Activated CD4-positive, alpha-beta T cell treated with anti-CD3 and anti-CD28 coated beads, Interleukin-2, amount 10 ng/mL, durations not matched to agents 7 days and 5 days (primary cell): ENCODE measurements at regions not wholly inside any gene's neighbourhood (a gene's known extent, or its start where the extent isn't known, plus 50 kb on each side); places are given as distances from the start of the nearest gene placed in this dataset.

Source experiments
- CTCF ChIA-PET: fragments of 350-600 bp; sonication (Branson Sonifier 250); formaldehyde crosslinking; loops from one replicate; lab custom pipeline; 2021; ENCODE audit warnings: antibody characterized with exemption; lab: Charles Lee
- POLR2A ChIA-PET: fragments of 350-600 bp; sonication (Branson Sonifier 250); formaldehyde crosslinking; loops from one replicate; lab custom pipeline; 2021; ENCODE audit warnings: antibody characterized with exemption; lab: Charles Lee
- DNase-seq: peaks from one replicate; pipeline ENCODE4 v3.0.0-alpha.2; 2020
- H3K27ac Mint-ChIP-seq: one replicate; pipeline ENCODE4 v1.8.0; 2021; ENCODE audit warnings: mild to moderate bottlenecking, moderate library complexity, mixed read lengths
- H3K27me3 Mint-ChIP-seq: one replicate; pipeline ENCODE4 v1.8.0; 2021; ENCODE audit warnings: mixed read lengths
- H3K36me3 Mint-ChIP-seq: one replicate; pipeline ENCODE4 v1.8.0; 2021; ENCODE audit warnings: low read depth, mixed read lengths
- H3K4me1 Mint-ChIP-seq: one replicate; pipeline ENCODE4 v1.8.0; 2021; ENCODE audit warnings: mixed read lengths
- H3K4me3 Mint-ChIP-seq: one replicate; pipeline ENCODE4 v1.8.0; 2021; ENCODE audit warnings: mild to moderate bottlenecking, moderate library complexity, mixed read lengths
- H3K9me3 Mint-ChIP-seq: one replicate; pipeline ENCODE4 v1.8.0; 2021; ENCODE audit warnings: mixed read lengths

DNA sequence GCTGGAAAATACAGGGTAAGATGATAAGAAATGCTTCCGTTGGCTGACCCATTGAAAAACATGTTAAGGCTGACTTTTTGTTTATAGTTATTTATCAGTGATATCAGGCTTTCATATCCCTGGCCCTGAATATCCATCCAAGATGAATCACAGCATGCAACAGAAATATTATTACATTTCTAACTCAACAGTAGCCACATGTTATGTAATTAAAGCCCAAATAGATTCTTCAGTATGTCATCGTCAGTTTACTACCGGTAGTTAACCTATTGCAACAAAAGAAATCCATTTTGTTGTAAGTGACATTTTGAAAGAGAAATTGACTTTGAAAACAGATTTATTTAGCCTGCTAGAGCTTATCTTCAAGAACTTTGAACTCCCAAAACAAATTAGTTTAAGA lies 354.1 kb upstream of the CELF2 start:
- H3K4me3 Mint-ChIP-seq = no peak overlapping the region
- peaks cover 10% of the 10 kb centered on the region for H3K27me3 Mint-ChIP-seq
- DNase-seq = no peak
- H3K36me3 Mint-ChIP-seq = no peaks in the 10 kb centered on the region
- ChIA-PET POLR2A (no interaction called here), CTCF (no interaction called here)
- H3K9me3 Mint-ChIP-seq = no peaks in the 10 kb centered on the region
- no peak overlapping the region for H3K27ac Mint-ChIP-seq
- H3K4me1 Mint-ChIP-seq = no peaks in the 10 kb centered on the region

DNA sequence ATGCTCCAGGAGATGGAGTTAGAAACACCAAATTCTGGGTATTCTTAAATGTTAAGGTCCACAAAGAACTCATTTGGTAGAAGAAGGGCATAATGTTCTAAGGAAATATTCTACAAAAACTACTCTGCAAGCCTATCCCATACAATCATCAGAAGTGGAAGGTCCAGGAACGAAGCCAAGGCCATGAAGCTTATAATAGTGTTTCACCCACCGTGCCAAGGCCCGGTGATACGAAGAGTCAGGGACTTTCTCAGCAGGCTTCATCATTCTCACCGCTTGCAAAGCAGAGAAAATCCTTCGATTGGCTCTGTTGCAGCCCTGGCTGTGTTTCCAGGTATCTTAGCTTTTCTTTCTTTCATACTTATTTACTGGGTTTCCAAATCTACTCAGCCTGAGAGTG lies 351.9 kb upstream of the CELF2 start:
- ChIA-PET CTCF (no interaction called here), POLR2A (no interaction called here)
- Mint-ChIP-seq H3K4me3 (no peak overlapping the region), H3K9me3 (no peaks in the 10 kb centered on the region), H3K4me1 (no peaks in the 10 kb centered on the region), H3K27me3 (peaks cover 9% of the 10 kb centered on the region), H3K36me3 (no peaks in the 10 kb centered on the region), H3K27ac (no peak overlapping the region)
- no peak for DNase-seq

DNA sequence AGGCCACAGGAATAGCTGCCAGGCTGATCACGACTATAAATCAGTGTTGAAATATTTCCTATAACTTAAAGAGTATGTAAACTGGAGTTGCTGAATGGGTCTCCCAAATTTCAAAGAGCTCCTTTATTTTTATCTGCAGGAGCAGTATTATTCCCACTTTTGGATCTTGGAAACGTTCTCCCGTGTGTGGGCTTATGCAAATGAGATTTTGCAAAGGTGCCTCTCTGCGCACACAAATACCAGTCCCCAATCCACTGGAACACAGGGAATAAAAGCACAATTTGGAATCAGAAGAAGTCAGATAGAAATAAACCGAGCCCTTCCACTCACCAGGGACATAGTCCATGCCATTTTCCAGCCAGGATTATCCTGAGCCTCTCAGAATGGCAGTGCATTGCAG lies 350.2 kb upstream of the CELF2 start:
- Mint-ChIP-seq H3K9me3 (no peaks in the 10 kb centered on the region), H3K36me3 (no peaks in the 10 kb centered on the region), H3K27me3 (peaks cover 6% of the 10 kb centered on the region), H3K27ac (no peak overlapping the region), H3K4me1 (no peaks in the 10 kb centered on the region), H3K4me3 (no peak overlapping the region)
- ChIA-PET POLR2A (no interaction called here), CTCF (no interaction called here)
- DNase-seq = no peak

DNA sequence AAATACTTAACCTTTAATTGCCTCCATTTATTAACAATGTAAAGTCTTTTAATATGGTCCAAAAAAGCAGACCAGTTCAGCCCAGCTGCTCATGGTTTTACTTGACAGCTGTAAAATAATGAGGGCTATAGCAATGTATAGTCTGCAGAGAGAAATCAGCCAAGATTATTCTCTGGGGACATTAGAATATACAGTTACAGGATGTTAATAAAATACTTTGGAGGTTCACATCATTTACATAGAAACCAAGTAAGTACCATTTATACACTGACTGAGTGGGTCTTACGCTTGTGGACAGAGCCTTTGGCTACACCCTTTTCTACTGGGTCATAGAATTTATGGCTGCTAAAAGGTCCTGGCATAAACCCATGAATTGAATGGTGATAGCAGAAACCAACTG lies 340.7 kb upstream of the CELF2 start:
- no peak for DNase-seq
- H3K27ac Mint-ChIP-seq = no peak overlapping the region
- no peaks in the 10 kb centered on the region for H3K4me1 Mint-ChIP-seq
- CTCF ChIA-PET = no interaction called here
- no peaks in the 10 kb centered on the region for H3K9me3 Mint-ChIP-seq
- H3K4me3 Mint-ChIP-seq = no peak overlapping the region
- POLR2A ChIA-PET = interaction anchor here (0.6 kb wide), 1 partner anchor 340 kb away, joined by 4 read pairs; no protein-coding TSS in a partner anchor
- no peaks in the 10 kb centered on the region for H3K36me3 Mint-ChIP-seq
- peaks cover 8% of the 10 kb centered on the region for H3K27me3 Mint-ChIP-seq

DNA sequence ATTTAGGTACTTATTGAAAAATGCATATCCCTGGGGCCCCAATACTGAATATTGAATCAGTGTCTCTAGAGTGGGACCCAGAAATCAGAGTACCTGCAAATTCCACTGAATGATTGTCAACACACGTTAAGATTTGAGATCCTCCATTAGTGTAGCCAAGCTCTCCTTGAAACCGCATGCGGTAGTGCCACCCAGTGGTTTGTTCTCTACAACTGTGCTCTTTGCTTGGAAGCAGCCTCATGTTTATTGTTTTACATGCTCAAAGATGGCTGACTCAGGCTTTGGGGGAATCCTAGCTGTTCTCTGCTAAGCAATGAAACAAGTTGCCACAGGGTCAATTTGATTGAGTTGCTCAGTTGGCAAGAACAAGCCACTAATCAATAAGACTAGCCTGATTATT lies 340.2 kb upstream of the CELF2 start:
- H3K9me3 Mint-ChIP-seq = no peaks in the 10 kb centered on the region
- POLR2A ChIA-PET = no interaction called here
- peaks cover 8% of the 10 kb centered on the region for H3K27me3 Mint-ChIP-seq
- no peak overlapping the region for H3K4me3 Mint-ChIP-seq
- H3K36me3 Mint-ChIP-seq = no peaks in the 10 kb centered on the region
- no peaks in the 10 kb centered on the region for H3K4me1 Mint-ChIP-seq
- no peak overlapping the region for H3K27ac Mint-ChIP-seq
- CTCF ChIA-PET = no interaction called here
- peak; percentile 53 for DNase-seq

DNA sequence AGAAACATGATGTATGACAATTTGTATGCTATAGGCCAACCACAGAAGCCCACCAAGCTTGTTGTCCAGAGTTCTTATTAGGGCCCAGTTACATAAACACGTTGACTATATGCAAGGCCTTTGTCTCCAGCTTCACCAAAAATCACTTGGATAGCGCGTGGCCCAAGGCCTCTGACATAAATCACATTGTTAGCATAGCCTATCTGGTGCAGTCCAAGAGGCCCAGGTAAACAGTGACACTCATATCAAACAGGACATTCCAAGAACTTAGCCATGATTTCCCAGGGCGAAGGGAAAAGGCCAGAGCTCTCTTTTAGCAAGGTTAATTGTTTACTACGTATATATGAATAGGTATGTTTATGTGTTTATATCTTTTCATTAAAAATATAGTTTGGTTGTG lies 337.2 kb upstream of the CELF2 start:
- ChIA-PET CTCF (no interaction called here), POLR2A (no interaction called here)
- no peak for DNase-seq
- H3K36me3 Mint-ChIP-seq = no peaks in the 10 kb centered on the region
- H3K27me3 Mint-ChIP-seq = peaks cover 5% of the 10 kb centered on the region
- H3K4me3 Mint-ChIP-seq = no peak overlapping the region
- no peaks in the 10 kb centered on the region for H3K9me3 Mint-ChIP-seq
- H3K4me1 Mint-ChIP-seq = no peaks in the 10 kb centered on the region
- H3K27ac Mint-ChIP-seq = no peak overlapping the region

DNA sequence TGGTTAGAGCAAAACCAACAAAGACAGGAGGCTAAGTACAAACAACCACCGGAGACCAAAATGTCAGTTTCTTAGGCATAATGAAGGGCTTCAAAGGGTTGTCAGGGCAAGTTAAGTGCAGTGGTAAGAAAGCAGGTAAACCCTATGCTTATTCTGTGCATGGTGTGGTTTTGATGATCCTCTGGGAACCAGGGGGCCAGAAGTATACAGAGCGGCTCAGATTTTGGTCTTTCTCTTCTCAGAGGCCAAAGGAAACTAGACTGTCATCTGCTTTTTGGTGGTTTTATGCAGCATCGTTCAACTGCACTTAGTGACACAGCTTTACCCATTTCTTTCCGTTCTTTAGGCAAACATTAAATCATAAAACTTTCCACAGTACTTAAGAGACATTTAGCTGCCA lies 332.7 kb upstream of the CELF2 start:
- no peaks in the 10 kb centered on the region for H3K4me1 Mint-ChIP-seq
- CTCF ChIA-PET = no interaction called here
- no peaks in the 10 kb centered on the region for H3K36me3 Mint-ChIP-seq

DNA sequence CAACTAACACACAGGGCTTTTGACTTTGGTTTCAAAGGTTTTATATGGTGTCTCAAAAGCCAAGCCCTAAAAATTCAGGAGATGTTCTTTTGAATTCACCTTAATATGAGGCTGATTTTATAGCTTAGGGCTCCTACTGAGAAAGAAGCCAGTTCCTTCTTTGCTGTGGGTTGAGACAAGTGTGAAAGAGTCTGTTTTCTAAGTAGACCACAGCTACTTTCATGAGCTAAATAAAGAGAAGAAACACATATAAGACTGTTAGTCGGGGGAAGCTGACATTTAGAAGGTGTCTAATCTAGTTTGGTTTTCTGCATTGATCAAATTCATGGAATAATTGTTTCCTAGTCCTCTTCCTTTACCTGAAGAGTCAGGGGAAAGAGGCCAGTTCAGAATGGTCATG lies 332.1 kb upstream of the CELF2 start:
- POLR2A ChIA-PET = no interaction called here
- DNase-seq = no peak
- CTCF ChIA-PET = no interaction called here

More for the DNA sequence above, 332.7 kb upstream of the CELF2 start:
- no peak for DNase-seq
- POLR2A ChIA-PET = no interaction called here
- Mint-ChIP-seq H3K4me3 (no peak overlapping the region), H3K27ac (no peak overlapping the region), H3K27me3 (peaks cover 3% of the 10 kb centered on the region), H3K9me3 (peaks cover 2% of the 10 kb centered on the region)

DNA sequence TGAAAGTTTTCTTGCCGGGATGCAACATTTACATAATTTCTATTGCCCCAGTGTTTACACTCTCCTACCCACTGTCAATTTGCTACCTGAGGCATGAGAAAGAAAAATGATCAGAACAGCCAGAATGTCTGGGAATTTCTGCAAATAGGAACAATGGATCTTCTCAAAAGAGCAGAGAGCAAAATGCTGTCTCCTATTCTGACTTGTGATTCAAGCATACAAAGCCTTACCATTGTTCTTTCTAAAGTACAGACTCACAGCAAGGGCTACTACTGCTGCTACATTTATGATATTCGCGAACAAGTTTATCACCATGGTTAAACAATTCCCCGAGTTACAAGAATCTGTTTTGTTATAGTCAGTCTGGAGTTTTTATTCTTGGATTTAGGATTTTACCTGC lies 329.9 kb upstream of the CELF2 start:
- no peak for DNase-seq
- Mint-ChIP-seq H3K4me1 (no peaks in the 10 kb centered on the region), H3K27ac (no peak overlapping the region), H3K4me3 (no peak overlapping the region), H3K36me3 (no peaks in the 10 kb centered on the region), H3K27me3 (peaks cover 3% of the 10 kb centered on the region), H3K9me3 (peaks cover 2% of the 10 kb centered on the region)
- POLR2A ChIA-PET = no interaction called here
- CTCF ChIA-PET = no interaction called here

More for the DNA sequence above, 332.1 kb upstream of the CELF2 start:
- H3K27ac Mint-ChIP-seq = no peak overlapping the region
- no peaks in the 10 kb centered on the region for H3K36me3 Mint-ChIP-seq
- H3K4me1 Mint-ChIP-seq = no peaks in the 10 kb centered on the region
- H3K4me3 Mint-ChIP-seq = no peak overlapping the region
- peaks cover 2% of the 10 kb centered on the region for H3K9me3 Mint-ChIP-seq
- H3K27me3 Mint-ChIP-seq = peaks cover 3% of the 10 kb centered on the region

DNA sequence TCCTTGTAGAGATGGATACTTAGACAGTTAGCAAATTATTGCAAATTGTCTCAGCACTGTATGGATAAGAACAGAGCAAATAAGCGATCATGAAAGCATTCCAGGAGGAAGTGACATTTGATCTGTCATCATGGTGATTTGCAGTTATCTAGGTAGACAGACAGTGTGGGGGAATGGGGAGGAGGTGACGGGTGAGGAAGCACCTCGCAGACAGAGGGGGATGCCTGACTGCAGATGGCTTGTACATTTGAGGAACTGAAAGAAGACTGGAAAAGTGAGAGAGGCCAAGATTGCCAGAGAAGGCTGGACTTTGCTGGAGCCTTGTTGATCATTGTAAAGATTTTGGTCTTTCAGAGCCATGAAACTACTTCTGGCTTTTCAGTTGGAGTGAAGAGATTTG lies 318.2 kb upstream of the CELF2 start:
- ChIA-PET POLR2A (no interaction called here), CTCF (no interaction called here)
- peaks cover 7% of the 10 kb centered on the region for H3K9me3 Mint-ChIP-seq
- H3K36me3 Mint-ChIP-seq = no peaks in the 10 kb centered on the region
- DNase-seq = no peak
- no peak overlapping the region for H3K27ac Mint-ChIP-seq
- no peaks in the 10 kb centered on the region for H3K4me1 Mint-ChIP-seq
- H3K27me3 Mint-ChIP-seq = peaks cover 6% of the 10 kb centered on the region
- H3K4me3 Mint-ChIP-seq = no peak overlapping the region

DNA sequence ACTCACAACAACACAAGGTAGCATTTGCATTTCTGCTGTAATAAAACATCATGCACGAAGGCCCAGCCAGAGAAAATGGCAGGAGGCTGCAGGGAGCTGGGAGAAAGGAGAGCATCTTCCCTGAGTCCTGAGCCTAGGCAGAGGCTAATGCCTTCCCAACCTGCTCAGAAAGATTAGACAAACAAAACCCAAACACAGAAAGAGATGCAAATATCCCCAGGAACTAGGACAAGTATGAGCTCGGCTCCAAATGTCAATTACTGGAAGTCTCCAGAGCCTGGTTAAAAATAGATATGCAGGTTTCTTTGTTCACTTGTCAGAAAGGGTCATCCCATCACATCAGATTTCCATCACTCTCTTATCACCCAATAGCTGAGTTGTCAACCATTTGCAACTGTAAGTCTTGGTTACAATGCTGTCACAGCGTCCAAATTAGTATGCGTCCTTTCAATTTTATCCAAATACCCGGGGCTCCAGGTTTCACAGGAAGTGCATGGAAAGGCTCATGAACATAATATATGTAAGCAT lies 316.5 kb upstream of the CELF2 start:
- no peak overlapping the region for H3K27ac Mint-ChIP-seq
- ChIA-PET POLR2A (no interaction called here), CTCF (no interaction called here)
- peaks cover 7% of the 10 kb centered on the region for H3K9me3 Mint-ChIP-seq
- no peak for DNase-seq
- no peak overlapping the region for H3K4me3 Mint-ChIP-seq
- H3K36me3 Mint-ChIP-seq = no peaks in the 10 kb centered on the region
- H3K27me3 Mint-ChIP-seq = peaks cover 6% of the 10 kb centered on the region
- no peaks in the 10 kb centered on the region for H3K4me1 Mint-ChIP-seq

DNA sequence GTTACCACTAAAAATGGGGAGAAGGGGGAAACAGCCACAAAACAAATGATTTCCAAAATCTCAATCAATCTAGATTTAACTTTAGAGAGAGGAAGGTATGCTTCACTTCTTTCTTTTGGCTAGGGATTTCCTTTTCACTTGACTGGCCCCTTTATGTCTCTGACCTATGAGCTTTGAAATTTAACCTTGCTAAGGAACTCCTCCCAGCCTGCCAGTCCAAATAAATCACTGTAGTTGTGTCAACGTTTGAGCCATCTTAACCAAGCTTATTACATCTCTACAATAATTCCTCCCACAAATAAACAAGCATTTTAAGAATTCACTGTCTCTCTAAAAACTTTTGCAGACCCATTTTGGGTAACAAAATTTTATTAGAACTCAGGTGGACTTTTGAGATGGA lies 315.5 kb upstream of the CELF2 start:
- CTCF ChIA-PET = no interaction called here
- Mint-ChIP-seq H3K4me3 (no peak overlapping the region), H3K4me1 (no peaks in the 10 kb centered on the region), H3K27ac (no peak overlapping the region), H3K9me3 (peaks cover 3% of the 10 kb centered on the region), H3K36me3 (no peaks in the 10 kb centered on the region), H3K27me3 (peaks cover 6% of the 10 kb centered on the region)
- no peak for DNase-seq
- POLR2A ChIA-PET = no interaction called here

DNA sequence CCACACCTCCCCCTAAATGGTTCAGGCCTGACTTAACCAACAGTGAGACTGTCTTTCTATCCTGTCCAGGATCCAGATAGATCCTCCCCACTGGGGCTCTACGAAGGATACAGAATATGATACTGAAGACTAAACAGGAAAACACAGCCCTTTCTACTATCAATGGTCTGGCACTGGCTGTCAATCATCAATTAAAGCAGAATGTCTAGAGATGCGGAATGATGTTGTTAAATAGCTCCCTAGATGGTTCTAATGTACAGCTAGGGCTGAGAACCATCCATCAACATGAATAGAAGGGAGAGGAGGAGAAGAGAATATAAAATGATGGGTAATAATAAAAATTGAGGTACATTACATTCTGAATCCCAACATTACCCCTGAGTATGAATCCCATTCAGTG lies 314.3 kb upstream of the CELF2 start:
- ChIA-PET POLR2A (no interaction called here), CTCF (no interaction called here)
- Mint-ChIP-seq H3K4me1 (no peaks in the 10 kb centered on the region), H3K9me3 (no peaks in the 10 kb centered on the region), H3K27ac (no peak overlapping the region), H3K27me3 (peaks cover 6% of the 10 kb centered on the region), H3K36me3 (no peaks in the 10 kb centered on the region), H3K4me3 (no peak overlapping the region)
- DNase-seq = no peak

DNA sequence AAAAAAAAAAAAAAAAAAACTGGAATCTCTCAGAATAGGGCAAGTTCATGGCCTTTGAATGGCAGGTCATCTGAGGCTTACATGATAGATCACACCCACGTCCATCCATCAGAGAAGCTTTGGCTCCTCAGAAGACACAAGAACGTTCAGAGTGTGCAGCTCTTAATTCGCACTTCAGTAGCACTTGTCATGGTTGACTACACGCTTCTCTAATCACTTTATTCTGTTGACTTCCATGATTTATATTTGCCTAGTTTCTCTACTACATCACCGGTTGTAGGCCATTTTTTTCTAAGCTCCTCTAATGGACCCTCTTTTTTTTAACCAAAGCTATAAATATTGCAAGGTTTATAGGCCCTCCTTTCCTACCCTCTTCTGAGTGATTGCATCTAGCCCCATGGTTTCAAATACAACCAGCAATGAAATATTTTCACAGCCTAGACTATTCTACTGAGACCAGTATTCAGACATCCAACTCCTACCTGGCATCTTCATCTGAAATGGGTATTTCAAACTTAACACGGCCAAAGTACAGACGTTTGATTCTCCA lies 305.4 kb upstream of the CELF2 start:
- Mint-ChIP-seq H3K4me1 (no peaks in the 10 kb centered on the region), H3K27ac (no peak overlapping the region), H3K27me3 (peaks cover 3% of the 10 kb centered on the region), H3K36me3 (no peaks in the 10 kb centered on the region), H3K4me3 (no peak overlapping the region), H3K9me3 (no peaks in the 10 kb centered on the region)
- DNase-seq = no peak
- ChIA-PET CTCF (interaction anchor here (0.5 kb wide), 1 partner anchor 1598 kb away, joined by 5 read pairs; no protein-coding TSS in a partner anchor), POLR2A (no interaction called here)
